Sigmoid colon (tissue), 4 donors: ENCODE measurements at regions not wholly inside any gene's neighbourhood (a gene's known extent, or its start where the extent isn't known, plus 50 kb on each side); places are given as distances from the start of the nearest gene placed in this dataset.

Experiments used
- CTCF ChIP-seq, 4 experiments: fragments of 450-650 bp in 3 of 4; fragments of 200-600 bp in 1 of 4; IDR thresholded peaks; one replicate each; pipeline ENCODE4 v1.5.1; 2016 to 2019; ENCODE audit warnings: antibody characterized with exemption in 4 of 4, mild to moderate bottlenecking in 3 of 4, moderate library complexity in 2 of 4
- POLR2A ChIP-seq, 2 donors: fragments of 450-650 bp; IDR thresholded peaks; one replicate each; pipeline ENCODE4 v1.6.1; 2016; ENCODE audit warnings: antibody characterized with exemption in 2 of 2, mild to moderate bottlenecking in 2 of 2, moderate library complexity in 2 of 2
- POLR2AphosphoS5 ChIP-seq, 4 donors: sonication (generic); formaldehyde crosslinking; IDR thresholded peaks; one replicate each; pipeline ENCODE4 v1.6.1; 2017; ENCODE audit warnings: antibody characterized with exemption in 4 of 4

- TF ChIP-seq POLR2AphosphoS5 (IDR thresholded peaks at IDR 0.05) (no peak), POLR2A (IDR thresholded peaks at IDR 0.05) (no peak), CTCF (IDR thresholded peaks at IDR 0.05) (no peak)
Measured at GRCh38 chr15:93722165-93722564, 509.2 kb upstream of the MCTP2 start.
